ENCODE measurements at regions not wholly inside any gene's neighbourhood (a gene's known extent, or its start where the extent isn't known, plus 50 kb on each side); places are given as distances from the start of the nearest gene placed in this dataset.

GRCh38 chr2:151063271-151063670 lies 198.4 kb downstream of the RBM43 start:
- TF ChIP-seq CTCF (IDR thresholded peaks at IDR 0.05; ENCODE audit: insufficient read depth, low read depth, low read length), result no peak
- DNase-seq (ENCODE audit: low read depth), result peak; percentile 30
- no peak overlapping the region for H3K4me3 ChIP-seq (ENCODE audit: low read depth, low read length)

- DNase-seq (ENCODE audit: low read depth), result no peak
- TF ChIP-seq CTCF (IDR thresholded peaks at IDR 0.05; ENCODE audit: insufficient read depth, low read depth, low read length), result no peak
- H3K4me3 ChIP-seq (ENCODE audit: low read depth, low read length), result no peak overlapping the region
These were observed 201.4 kb downstream of the RBM43 start for GRCh38 chr2:151060287-151060686.

- TF ChIP-seq CTCF (IDR thresholded peaks at IDR 0.05; ENCODE audit: insufficient read depth, low read depth, low read length), result no peak
- no peak overlapping the region for H3K4me3 ChIP-seq (ENCODE audit: low read depth, low read length)
- no peak for DNase-seq (ENCODE audit: low read depth)
These were observed 204.8 kb downstream of the RBM43 start for GRCh38 chr2:151056870-151057269.

GRCh38 chr2:151053661-151053990 lies 208.0 kb downstream of the RBM43 start:
- no peak for TF ChIP-seq CTCF (IDR thresholded peaks at IDR 0.05; ENCODE audit: insufficient read depth, low read depth, low read length)
- H3K4me3 ChIP-seq (ENCODE audit: low read depth, low read length), result no peak overlapping the region
- no peak for DNase-seq (ENCODE audit: low read depth)

GRCh38 chr2:151052850-151053660 lies 208.6 kb downstream of the RBM43 start:
- TF ChIP-seq CTCF (IDR thresholded peaks at IDR 0.05; ENCODE audit: insufficient read depth, low read depth, low read length), result no peak
- DNase-seq (ENCODE audit: low read depth), result no peak

GRCh38 chr2:151051574-151052220 lies 210.0 kb downstream of the RBM43 start:
- peak; percentile 87 for TF ChIP-seq CTCF (IDR thresholded peaks at IDR 0.05; ENCODE audit: insufficient read depth, low read depth, low read length)
- peak; percentile 64 for DNase-seq (ENCODE audit: low read depth)
- no peak overlapping the region for H3K4me3 ChIP-seq (ENCODE audit: low read depth, low read length)

More at GRCh38 chr2:151052850-151053660, 208.6 kb downstream of the RBM43 start:
- H3K4me3 ChIP-seq (ENCODE audit: low read depth, low read length), result no peak overlapping the region
